HG03108 (cell line): ENCODE measurements at regions not wholly inside any gene's neighbourhood (a gene's known extent, or its start where the extent isn't known, plus 50 kb on each side); places are given as distances from the start of the nearest gene placed in this dataset.
"Not testable (repeated sequence)": the region's sequence is repeated elsewhere in the genome, so short reads cannot be mapped to it uniquely, and the experiment has no call there.

ENCODE experiments used
- ATAC-seq: cut with Tn5 transposase; IDR thresholded peaks from one replicate; pipeline ENCODE4 v1.9.1; 2021; ENCODE audit warnings: moderate library complexity; ENCODE audit not compliant: unreplicated experiment

GRCh38 chr9:87357600-87357999, 140.1 kb upstream of the DAPK1 start:
- ATAC-seq = no peak

GRCh38 chr9:87359264-87359663, 138.4 kb upstream of the DAPK1 start:
- ATAC-seq = no peak

- ATAC-seq = no peak
These were observed 137.6 kb upstream of the DAPK1 start for GRCh38 chr9:87359958-87360601.

- ATAC-seq = no peak
These were observed 127.5 kb upstream of the DAPK1 start for GRCh38 chr9:87370049-87370685.

- ATAC-seq = no peak
These were observed 125.8 kb upstream of the DAPK1 start for GRCh38 chr9:87371795-87372355.

- no peak for ATAC-seq
These were observed 125.3 kb upstream of the DAPK1 start for GRCh38 chr9:87372356-87372851.

GRCh38 chr9:87374023-87374919, 123.4 kb upstream of the DAPK1 start:
- ATAC-seq = not testable (repeated sequence)

- ATAC-seq = no peak
These were observed 122.1 kb upstream of the DAPK1 start for GRCh38 chr9:87375397-87376073.

GRCh38 chr9:87378676-87379075, 119.0 kb upstream of the DAPK1 start:
- no peak for ATAC-seq

GRCh38 chr9:87379300-87379699, 118.4 kb upstream of the DAPK1 start:
- ATAC-seq = no peak

GRCh38 chr9:87381050-87381711, 116.5 kb upstream of the DAPK1 start:
- no peak for ATAC-seq

- no peak for ATAC-seq
These were observed 115.9 kb upstream of the DAPK1 start for GRCh38 chr9:87381746-87382145.

- ATAC-seq = no peak
These were observed 114.8 kb upstream of the DAPK1 start for GRCh38 chr9:87382900-87383299.

GRCh38 chr9:87383344-87384150, 114.1 kb upstream of the DAPK1 start:
- no peak for ATAC-seq

GRCh38 chr9:87386490-87387025, 111.1 kb upstream of the DAPK1 start:
- no peak for ATAC-seq

- no peak for ATAC-seq
These were observed 110.2 kb upstream of the DAPK1 start for GRCh38 chr9:87387351-87388011.

- ATAC-seq = not testable (repeated sequence)
These were observed 109.0 kb upstream of the DAPK1 start for GRCh38 chr9:87388708-87389107.

- ATAC-seq = no peak
These were observed 107.7 kb upstream of the DAPK1 start for GRCh38 chr9:87389936-87390335.

GRCh38 chr9:87390361-87390760, 107.3 kb upstream of the DAPK1 start:
- ATAC-seq = no peak
